Lower leg skin (tissue), 3 donors: ENCODE measurements at regions not wholly inside any gene's neighbourhood (a gene's known extent, or its start where the extent isn't known, plus 50 kb on each side); places are given as distances from the start of the nearest gene placed in this dataset.

Source experiments
- POLR2A ChIP-seq, 2 donors: fragments of 450-650 bp; IDR thresholded peaks; one replicate each; pipeline ENCODE4 v1.6.1; 2016 to 2017; ENCODE audit warnings: antibody characterized with exemption in 2 of 2, mild to moderate bottlenecking in 1 of 2, moderate library complexity in 1 of 2
- TF ChIP-seq, protein P1 (sequence below), 3 donors: fragments of 450-650 bp; IDR thresholded peaks; one replicate each; pipeline ENCODE4 v1.5.1; 2016; ENCODE audit warnings: antibody characterized with exemption in 3 of 3, mild to moderate bottlenecking in 3 of 3, moderate library complexity in 2 of 3

DNA sequence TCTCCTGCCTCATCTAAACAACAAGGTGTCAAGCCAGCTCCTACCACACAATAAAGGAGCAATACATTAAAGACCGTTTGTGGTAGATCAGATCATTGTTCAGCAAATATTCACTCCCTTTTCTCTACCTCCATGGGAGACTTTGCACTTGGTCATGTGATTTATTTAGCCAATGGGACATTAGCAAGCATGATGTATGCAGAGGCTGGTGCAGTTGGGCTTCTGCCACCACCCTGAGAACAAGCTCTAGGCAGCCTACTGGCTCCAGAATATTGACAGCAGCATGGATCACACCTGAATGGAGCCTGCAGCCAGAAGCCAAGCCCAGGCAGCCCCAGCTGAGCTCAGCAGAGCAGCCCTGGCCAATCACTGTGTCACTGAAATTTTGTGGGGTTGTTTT, 99.4 kb upstream of the UBE2E2 start:
- TF ChIP-seq POLR2A (IDR thresholded peaks at IDR 0.05): no peak
- TF ChIP-seq, protein P1, sequence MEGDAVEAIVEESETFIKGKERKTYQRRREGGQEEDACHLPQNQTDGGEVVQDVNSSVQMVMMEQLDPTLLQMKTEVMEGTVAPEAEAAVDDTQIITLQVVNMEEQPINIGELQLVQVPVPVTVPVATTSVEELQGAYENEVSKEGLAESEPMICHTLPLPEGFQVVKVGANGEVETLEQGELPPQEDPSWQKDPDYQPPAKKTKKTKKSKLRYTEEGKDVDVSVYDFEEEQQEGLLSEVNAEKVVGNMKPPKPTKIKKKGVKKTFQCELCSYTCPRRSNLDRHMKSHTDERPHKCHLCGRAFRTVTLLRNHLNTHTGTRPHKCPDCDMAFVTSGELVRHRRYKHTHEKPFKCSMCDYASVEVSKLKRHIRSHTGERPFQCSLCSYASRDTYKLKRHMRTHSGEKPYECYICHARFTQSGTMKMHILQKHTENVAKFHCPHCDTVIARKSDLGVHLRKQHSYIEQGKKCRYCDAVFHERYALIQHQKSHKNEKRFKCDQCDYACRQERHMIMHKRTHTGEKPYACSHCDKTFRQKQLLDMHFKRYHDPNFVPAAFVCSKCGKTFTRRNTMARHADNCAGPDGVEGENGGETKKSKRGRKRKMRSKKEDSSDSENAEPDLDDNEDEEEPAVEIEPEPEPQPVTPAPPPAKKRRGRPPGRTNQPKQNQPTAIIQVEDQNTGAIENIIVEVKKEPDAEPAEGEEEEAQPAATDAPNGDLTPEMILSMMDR (IDR thresholded peaks at IDR 0.05): no peak
